HFFc6 (cell line): ENCODE measurements at regions not wholly inside any gene's neighbourhood (a gene's known extent, or its start where the extent isn't known, plus 50 kb on each side); places are given as distances from the start of the nearest gene placed in this dataset.
"Not testable (repeated sequence)": the region's sequence is repeated elsewhere in the genome, so short reads cannot be mapped to it uniquely, and the experiment has no call there.

Source experiments
- DNase-seq: peaks from one replicate; pipeline ENCODE4 v3.0.0-alpha.2; 2018
- H3K27ac Mint-ChIP-seq: 2 replicates; pipeline ENCODE4 v1.8.0; 2020; ENCODE audit warnings: mild to moderate bottlenecking, mixed read lengths
- H3K27me3 Mint-ChIP-seq: 2 replicates; pipeline ENCODE4 v1.8.0; 2021; ENCODE audit warnings: mild to moderate bottlenecking, moderate library complexity, mixed read lengths; ENCODE audit not compliant: insufficient read depth
- H3K36me3 Mint-ChIP-seq: 2 replicates; pipeline ENCODE4 v1.8.0; 2021; ENCODE audit warnings: low read depth, mixed read lengths
- H3K4me1 Mint-ChIP-seq: 2 replicates; pipeline ENCODE4 v1.8.0; 2020; ENCODE audit warnings: low read depth, mixed read lengths
- H3K4me3 Mint-ChIP-seq: 2 replicates; pipeline ENCODE4 v1.8.0; 2020; ENCODE audit warnings: mild to moderate bottlenecking, moderate library complexity, mixed read lengths
- H3K9me3 Mint-ChIP-seq: 2 replicates; pipeline ENCODE4 v1.8.0; 2020; ENCODE audit warnings: mild to moderate bottlenecking, mixed read lengths
- TF ChIP-seq, protein P1 (sequence below): fragments of 200-600 bp; sonication (generic); IDR thresholded peaks from 2 replicates; pipeline ENCODE4 v1.5.0; 2021; ENCODE audit warnings: antibody characterized with exemption, mild to moderate bottlenecking

DNA sequence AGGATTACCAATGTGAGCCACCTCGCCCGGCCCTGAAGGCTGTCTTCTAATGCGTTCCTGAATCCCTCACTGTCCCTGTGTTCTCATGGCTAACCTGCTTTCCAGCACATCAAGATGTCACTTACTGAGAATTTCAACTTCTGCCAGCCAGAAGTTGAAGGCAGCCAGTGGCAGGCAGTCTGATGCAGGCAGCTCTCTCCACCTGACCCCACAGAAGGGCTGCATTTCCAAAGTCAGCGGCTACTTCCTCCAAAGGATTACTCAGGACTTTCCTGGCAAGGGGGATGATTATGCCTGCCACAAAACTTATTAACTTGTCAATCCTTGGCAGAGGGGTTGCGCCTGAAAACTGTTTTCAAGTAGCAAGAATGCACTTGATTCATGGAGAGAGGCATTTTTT is 1219.4 kb downstream of the TYW1 start:
- H3K27ac Mint-ChIP-seq = no peak overlapping the region
- no peak for DNase-seq
- TF ChIP-seq, protein P1, sequence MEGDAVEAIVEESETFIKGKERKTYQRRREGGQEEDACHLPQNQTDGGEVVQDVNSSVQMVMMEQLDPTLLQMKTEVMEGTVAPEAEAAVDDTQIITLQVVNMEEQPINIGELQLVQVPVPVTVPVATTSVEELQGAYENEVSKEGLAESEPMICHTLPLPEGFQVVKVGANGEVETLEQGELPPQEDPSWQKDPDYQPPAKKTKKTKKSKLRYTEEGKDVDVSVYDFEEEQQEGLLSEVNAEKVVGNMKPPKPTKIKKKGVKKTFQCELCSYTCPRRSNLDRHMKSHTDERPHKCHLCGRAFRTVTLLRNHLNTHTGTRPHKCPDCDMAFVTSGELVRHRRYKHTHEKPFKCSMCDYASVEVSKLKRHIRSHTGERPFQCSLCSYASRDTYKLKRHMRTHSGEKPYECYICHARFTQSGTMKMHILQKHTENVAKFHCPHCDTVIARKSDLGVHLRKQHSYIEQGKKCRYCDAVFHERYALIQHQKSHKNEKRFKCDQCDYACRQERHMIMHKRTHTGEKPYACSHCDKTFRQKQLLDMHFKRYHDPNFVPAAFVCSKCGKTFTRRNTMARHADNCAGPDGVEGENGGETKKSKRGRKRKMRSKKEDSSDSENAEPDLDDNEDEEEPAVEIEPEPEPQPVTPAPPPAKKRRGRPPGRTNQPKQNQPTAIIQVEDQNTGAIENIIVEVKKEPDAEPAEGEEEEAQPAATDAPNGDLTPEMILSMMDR = no peak
- no peaks in the 10 kb centered on the region for H3K27me3 Mint-ChIP-seq
- H3K36me3 Mint-ChIP-seq = no peaks in the 10 kb centered on the region
- no peaks in the 10 kb centered on the region for H3K4me1 Mint-ChIP-seq
- no peak overlapping the region for H3K4me3 Mint-ChIP-seq
- peaks cover 39% of the 10 kb centered on the region for H3K9me3 Mint-ChIP-seq

DNA sequence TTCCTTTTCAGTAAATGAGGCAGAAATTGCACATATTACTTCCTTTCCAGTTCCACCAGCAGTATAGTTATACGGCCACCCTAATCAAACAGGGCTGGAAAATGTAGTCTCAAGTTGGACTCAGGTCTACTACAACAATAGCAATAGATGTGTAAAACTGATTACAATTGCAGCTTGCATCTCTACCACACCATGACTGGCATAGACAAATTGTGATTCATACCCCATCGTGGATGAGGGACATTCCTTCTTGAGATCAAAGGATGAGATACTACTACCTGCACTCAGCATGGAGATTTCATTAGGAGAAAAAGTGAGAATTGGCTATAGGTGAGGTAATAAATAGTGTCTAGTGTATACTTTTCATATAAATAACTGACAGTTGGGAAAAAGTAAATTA is 1220.8 kb downstream of the TYW1 start:
- TF ChIP-seq, protein P1 = no peak
- Mint-ChIP-seq H3K36me3 (no peaks in the 10 kb centered on the region), H3K4me3 (no peak overlapping the region), H3K9me3 (peaks cover 38% of the 10 kb centered on the region), H3K27ac (no peak overlapping the region), H3K4me1 (no peaks in the 10 kb centered on the region), H3K27me3 (no peaks in the 10 kb centered on the region)
- no peak for DNase-seq

DNA sequence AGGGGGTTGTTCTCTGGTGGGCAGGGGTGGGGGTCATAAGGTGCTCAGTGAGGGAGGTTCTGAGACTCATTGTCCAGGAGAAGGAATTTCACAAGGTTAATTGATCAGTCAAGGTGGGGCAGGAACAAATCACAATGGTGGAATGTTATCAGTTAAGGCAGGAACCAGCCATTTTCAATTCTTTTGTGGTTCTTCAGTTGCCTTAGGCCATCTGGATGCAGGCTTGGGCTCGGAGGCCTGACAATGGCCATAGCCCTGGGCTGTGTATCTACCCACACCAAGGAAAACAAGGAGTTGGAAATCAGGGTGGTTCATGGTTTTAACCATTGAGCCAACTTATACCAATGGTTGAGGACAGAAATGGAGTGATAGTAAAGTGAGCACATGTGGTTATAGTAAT is 1221.8 kb downstream of the TYW1 start:
- TF ChIP-seq, protein P1 = no peak
- Mint-ChIP-seq H3K27ac (no peak overlapping the region), H3K36me3 (no peaks in the 10 kb centered on the region), H3K4me1 (no peaks in the 10 kb centered on the region), H3K9me3 (peaks cover 40% of the 10 kb centered on the region), H3K27me3 (no peaks in the 10 kb centered on the region), H3K4me3 (no peak overlapping the region)
- no peak for DNase-seq

DNA sequence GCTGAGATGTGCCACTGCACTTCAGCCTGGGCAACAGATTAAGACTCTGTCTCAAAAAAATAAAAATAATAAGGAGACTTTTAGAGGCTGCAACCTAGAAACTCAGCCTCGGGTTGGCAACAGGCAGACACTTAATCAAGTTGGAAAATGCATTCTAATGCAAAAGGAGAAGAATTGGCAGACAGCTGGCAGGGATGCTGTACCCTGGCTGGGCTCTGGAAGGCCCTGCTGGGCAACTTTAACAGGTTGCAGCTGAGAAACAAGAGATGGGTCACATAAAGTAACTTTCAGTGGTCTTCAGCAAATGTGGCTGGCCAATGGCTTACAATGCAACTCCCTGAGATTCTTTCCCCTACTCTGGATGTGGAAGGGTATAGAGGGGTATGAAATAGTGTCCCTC is 1225.7 kb downstream of the TYW1 start:
- Mint-ChIP-seq H3K27ac (no peak overlapping the region), H3K4me3 (no peak overlapping the region), H3K9me3 (peaks cover 41% of the 10 kb centered on the region), H3K4me1 (no peaks in the 10 kb centered on the region), H3K36me3 (no peaks in the 10 kb centered on the region), H3K27me3 (no peaks in the 10 kb centered on the region)
- TF ChIP-seq, protein P1 = no peak
- DNase-seq = no peak

DNA sequence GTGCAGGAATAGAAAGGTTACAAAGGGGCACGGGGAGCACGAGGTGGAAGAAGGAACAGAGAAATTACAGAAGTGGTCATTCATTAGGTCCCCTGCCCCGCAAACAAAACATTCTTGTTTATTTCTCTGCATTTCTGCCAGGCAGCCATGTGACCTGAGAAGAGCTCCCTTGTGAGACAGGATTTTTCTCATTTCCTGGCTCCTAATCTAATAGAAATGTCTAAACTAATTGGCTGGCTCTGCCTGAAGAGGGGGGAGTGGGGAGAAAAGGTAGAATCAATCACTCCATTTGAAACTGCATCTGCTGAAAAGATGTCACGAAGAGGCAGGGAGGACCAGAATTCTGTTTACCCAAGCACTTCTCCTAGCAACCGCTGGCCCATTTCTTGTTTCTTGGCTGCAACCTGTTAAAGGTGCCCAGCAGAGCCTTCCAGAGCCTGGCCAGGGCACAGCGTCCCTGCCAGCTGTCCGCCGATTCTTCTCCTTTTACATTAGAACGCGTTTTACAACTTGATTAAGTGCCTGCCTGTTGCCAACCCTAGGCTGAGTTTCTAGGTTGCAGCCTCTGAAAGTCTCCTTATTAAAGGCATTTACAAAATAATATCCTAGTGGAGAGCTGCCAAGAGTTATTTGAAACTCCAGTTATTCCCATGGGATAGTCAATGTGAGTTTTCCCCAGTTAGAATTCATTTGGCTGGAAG is 1227.6 kb downstream of the TYW1 start:
- Mint-ChIP-seq H3K27me3 (no peaks in the 10 kb centered on the region), H3K4me1 (no peaks in the 10 kb centered on the region), H3K27ac (no peak overlapping the region), H3K4me3 (no peak overlapping the region), H3K9me3 (peaks cover 47% of the 10 kb centered on the region), H3K36me3 (no peaks in the 10 kb centered on the region)
- TF ChIP-seq, protein P1 = no peak
- DNase-seq = no peak

DNA sequence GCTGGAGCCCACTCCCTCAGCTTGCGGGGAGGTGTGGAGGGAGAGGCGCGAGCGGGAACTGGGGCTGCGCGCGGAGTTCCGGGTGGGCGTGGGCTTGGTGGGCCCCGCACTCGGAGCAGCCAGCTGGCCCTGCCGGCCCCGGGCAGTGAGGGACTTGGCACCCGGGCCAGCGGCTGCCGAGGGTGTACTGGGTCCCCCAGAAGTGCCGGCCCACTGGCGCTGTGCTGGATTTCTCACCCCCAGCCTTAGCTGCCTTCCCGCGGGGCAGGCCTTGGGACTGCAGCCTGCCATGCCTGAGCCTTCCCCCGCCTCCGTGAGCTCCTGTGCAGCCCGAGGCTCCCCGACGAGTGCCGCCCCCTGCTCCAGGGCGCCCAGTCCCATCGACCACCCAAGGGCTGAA is 1234.4 kb downstream of the TYW1 start:
- H3K27me3 Mint-ChIP-seq, H3K4me1 Mint-ChIP-seq, H3K4me3 Mint-ChIP-seq, H3K36me3 Mint-ChIP-seq, DNase-seq, H3K27ac Mint-ChIP-seq: not testable (repeated sequence)
- H3K9me3 Mint-ChIP-seq = peaks cover 46% of the 10 kb centered on the region
